A673 (cell line): ENCODE measurements at regions not wholly inside any gene's neighbourhood (a gene's known extent, or its start where the extent isn't known, plus 50 kb on each side); places are given as distances from the start of the nearest gene placed in this dataset.

Experiments
- BruUV-seq: library from RNA; stranded (reverse); fragments of 400-500 nt; replicated peaks from 2 replicates; lab custom pipeline; 2021; lab: Mats Ljungman, UMichigan
- CTCF ChIA-PET: fragments of 300-600 bp; sonication (Branson Sonifier 250); formaldehyde crosslinking; loops from one replicate; lab custom pipeline; 2022; ENCODE audit warnings: antibody characterized with exemption; lab: Charles Lee
- POLR2A ChIA-PET: fragments of 300-600 bp; sonication (Branson Sonifier 250); formaldehyde crosslinking; loops from one replicate; lab custom pipeline; 2022; ENCODE audit warnings: antibody characterized with exemption; ENCODE audit not compliant: low non-redundant PET; lab: Charles Lee
- DNase-seq: peaks from one replicate; pipeline ENCODE4 v3.0.0-alpha.2; 2015; ENCODE audit warnings: low spot score
- H3K27ac ChIP-seq: fragments of 200-600 bp; sonication (generic); 2 replicates; pipeline ENCODE4 v1.5.1; 2016; ENCODE audit warnings: mixed run types, low read depth, mild to moderate bottlenecking, mixed read lengths, antibody characterized with exemption, low read length; ENCODE audit not compliant: poor library complexity, severe bottlenecking
- H3K27me3 ChIP-seq: fragments of 200-600 bp; sonication (generic); replicated peaks from 2 replicates; pipeline ENCODE4 v1.6.1; 2017; ENCODE audit warnings: mixed run types, low read depth, mild to moderate bottlenecking, mixed read lengths, antibody characterized with exemption, low read length; ENCODE audit not compliant: insufficient read depth, poor library complexity
- H3K36me3 ChIP-seq: fragments of 200-600 bp; sonication (generic); 2 replicates; pipeline ENCODE4 v1.6.1; 2016; ENCODE audit warnings: mixed run types, mild to moderate bottlenecking, mixed read lengths, antibody characterized with exemption, low read length; ENCODE audit not compliant: insufficient read depth, poor library complexity, severe bottlenecking
- H3K4me1 ChIP-seq: fragments of 200-600 bp; sonication (generic); 2 replicates; pipeline ENCODE4 v1.6.1; 2017; ENCODE audit warnings: mixed run types, mild to moderate bottlenecking, mixed read lengths, antibody characterized with exemption, low read length; ENCODE audit not compliant: insufficient read depth, poor library complexity, severe bottlenecking
- H3K4me3 ChIP-seq: fragments of 200-600 bp; sonication (generic); 2 replicates; pipeline ENCODE4 v1.5.1; 2016; ENCODE audit warnings: low read depth, mixed run types, mild to moderate bottlenecking, mixed read lengths, low read length; ENCODE audit not compliant: poor library complexity, severe bottlenecking
- H3K9me3 ChIP-seq: fragments of 200-600 bp; sonication (generic); 2 replicates; pipeline ENCODE4 v1.6.1; 2016; ENCODE audit warnings: mixed run types, low read depth, mild to moderate bottlenecking, mixed read lengths, antibody characterized with exemption, low read length; ENCODE audit not compliant: poor library complexity, severe bottlenecking
- CTCF ChIP-seq: fragments of 300-800, 200-600 bp; sonication (generic); conservative IDR thresholded peaks from 2 replicates; pipeline ENCODE4 v1.5.1; 2017; ENCODE audit warnings: low read depth, mild to moderate bottlenecking, antibody characterized with exemption, low read length, moderate library complexity, mixed read lengths
- EZH2 ChIP-seq: fragments of 200-600 bp; sonication (generic); IDR thresholded peaks from 2 replicates; pipeline ENCODE4 v1.6.1; 2017; ENCODE audit warnings: borderline replicate concordance, low read depth, mild to moderate bottlenecking, mixed read lengths, antibody characterized with exemption, low read length; ENCODE audit not compliant: poor library complexity, severe bottlenecking
- intact Hi-C: fragments of 100-400 bp; cut with micrococcal nuclease; formaldehyde crosslinking; loops from one replicate; pipeline ENCODE4 v1.10.0; 2022; ENCODE audit not compliant: unreplicated experiment

DNA sequence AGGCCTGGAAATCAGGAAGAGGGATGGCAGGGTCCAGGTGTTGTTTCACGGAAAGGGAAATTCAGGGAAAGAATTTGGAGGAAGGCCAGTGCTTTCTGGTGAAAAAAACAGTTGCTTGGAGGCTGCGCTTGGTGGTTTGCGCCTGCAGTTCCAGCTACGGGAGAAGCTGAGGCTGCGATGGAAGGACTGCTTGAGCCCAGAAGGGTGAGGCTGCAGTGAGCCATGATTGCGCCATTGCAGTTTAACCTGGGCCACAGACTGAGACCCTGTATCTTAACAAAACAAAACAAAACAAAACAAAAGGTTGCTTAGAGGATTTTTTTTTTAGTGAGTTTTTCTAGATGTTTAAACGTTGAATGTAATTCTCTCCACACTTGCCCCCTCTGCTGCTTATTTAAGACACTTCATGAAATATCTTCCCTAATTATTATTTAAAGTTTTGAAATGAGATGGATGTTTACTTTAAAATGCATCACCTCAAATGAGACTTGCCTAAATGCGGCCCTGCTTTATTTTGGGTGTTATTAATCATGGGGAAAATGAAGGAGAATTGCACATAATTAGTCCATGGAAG lies 75.4 kb upstream of the TRPC4 start:
- CTCF ChIA-PET = interaction anchor here (0.6 kb wide), 1 partner anchor 159 kb away, joined by 3 read pairs; no protein-coding TSS in a partner anchor
- TF ChIP-seq EZH2 = no peak
- TF ChIP-seq CTCF = no peak; the same call in 1 of the 2 replicates
- peak; percentile 17 for DNase-seq
- BruUV-seq = no TSS peak
- POLR2A ChIA-PET = no interaction called here
- peaks cover 10% of the 10 kb centered on the region for H3K4me1 ChIP-seq
- no peaks in the 10 kb centered on the region for H3K36me3 ChIP-seq
- intact Hi-C loops = no loop called here
- no peaks in the 10 kb centered on the region for H3K27me3 ChIP-seq
- H3K4me3 ChIP-seq = no peak overlapping the region
- H3K27ac ChIP-seq = no peak overlapping the region
- H3K9me3 ChIP-seq = no peaks in the 10 kb centered on the region

DNA sequence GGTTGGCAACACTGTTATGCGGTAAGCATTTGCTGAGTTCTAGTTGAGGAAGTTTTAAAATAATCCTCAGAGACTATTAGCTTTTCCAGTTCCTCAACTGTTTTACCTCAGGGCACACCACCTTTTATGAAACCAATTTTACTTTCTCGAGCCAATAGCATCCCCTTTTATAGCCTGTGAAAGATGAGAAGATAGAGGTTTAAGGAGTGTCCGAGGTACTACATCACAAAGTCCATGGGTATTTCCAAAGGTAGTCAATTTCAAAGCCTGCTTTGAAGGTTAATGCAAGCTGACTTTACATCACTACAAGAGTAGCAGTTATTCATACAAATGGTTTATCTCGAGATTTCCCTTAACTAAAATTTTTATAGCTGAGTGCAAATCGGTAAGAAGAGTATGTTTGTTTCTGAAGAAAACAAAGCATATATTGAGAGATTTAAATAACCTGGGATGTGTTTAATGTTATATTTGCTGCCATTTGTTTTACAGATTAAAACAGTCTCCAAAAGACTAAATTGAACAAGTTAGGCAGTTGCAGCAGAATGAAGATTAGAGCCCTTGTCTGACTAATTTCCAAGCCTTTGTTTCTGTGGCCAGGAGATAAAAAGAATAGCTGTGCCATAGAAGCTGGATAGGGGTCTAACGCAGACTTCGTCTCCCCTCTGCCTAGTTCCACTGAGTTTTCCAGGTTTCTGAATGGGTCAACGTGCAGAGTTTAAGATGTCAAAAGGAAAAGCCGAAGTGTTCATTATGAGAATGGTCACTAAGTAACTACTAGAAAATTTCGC lies 74.7 kb upstream of the TRPC4 start:
- intact Hi-C loops = no loop called here
- H3K4me1 ChIP-seq = peaks cover 10% of the 10 kb centered on the region
- H3K27ac ChIP-seq = no peak overlapping the region
- H3K27me3 ChIP-seq = no peaks in the 10 kb centered on the region
- H3K9me3 ChIP-seq = no peaks in the 10 kb centered on the region
- BruUV-seq = no TSS peak
- no peaks in the 10 kb centered on the region for H3K36me3 ChIP-seq
- CTCF ChIA-PET = no interaction called here
- POLR2A ChIA-PET = no interaction called here
- TF ChIP-seq CTCF = no peak
- TF ChIP-seq EZH2 = no peak
- no peak overlapping the region for H3K4me3 ChIP-seq
- DNase-seq = no peak

GRCh38 chr13:37942929-37943328 lies 73.4 kb upstream of the TRPC4 start:
- Histone ChIP-seq H3K4me3 (no peak overlapping the region), H3K9me3 (no peaks in the 10 kb centered on the region), H3K4me1 (peaks cover 10% of the 10 kb centered on the region), H3K27me3 (no peaks in the 10 kb centered on the region), H3K27ac (no peak overlapping the region), H3K36me3 (no peaks in the 10 kb centered on the region)
- POLR2A ChIA-PET = no interaction called here
- CTCF ChIA-PET = no interaction called here
- no peak for DNase-seq
- BruUV-seq = no TSS peak
- TF ChIP-seq EZH2 (no peak), CTCF (no peak)
- intact Hi-C loops = no loop called here
